Gastroesophageal sphincter (tissue), 4 donors: ENCODE measurements at regions not wholly inside any gene's neighbourhood (a gene's known extent, or its start where the extent isn't known, plus 50 kb on each side); places are given as distances from the start of the nearest gene placed in this dataset.

Source experiments
- ATAC-seq: fragments of 150-250 bp; one replicate; pipeline ENCODE4 v1.9.1; 2016; ENCODE audit warnings: mild to moderate bottlenecking, moderate library complexity
- H3K27ac ChIP-seq, 4 donors: fragments of 200-600 bp; sonication (generic) in 3 of 4; 1 replicate in 3 of 4; 2 replicates in 1 of 4; pipeline ENCODE4 v1.5.1; 2016 to 2019
- H3K27me3 ChIP-seq: fragments of 200-600 bp; sonication (generic); one replicate; pipeline ENCODE4 v1.5.1; 2019
- H3K36me3 ChIP-seq, 2 donors: fragments of 200-600 bp; sonication (generic); one replicate each; pipeline ENCODE4 v1.5.1; 2019; ENCODE audit warnings: control low read depth in 1 of 2
- H3K4me1 ChIP-seq, 3 donors: fragments of 200-600 bp; sonication (generic); 1 replicate in 2 of 3; 2 replicates in 1 of 3; pipeline ENCODE4 v1.5.1; 2016 to 2019; ENCODE audit warnings: control low read depth in 2 of 3
- H3K4me3 ChIP-seq, 2 donors: fragments of 200-600 bp; sonication (generic); one replicate each; pipeline ENCODE4 v1.5.1; 2019; ENCODE audit warnings: mild to moderate bottlenecking in 1 of 2, moderate library complexity in 1 of 2
- H3K9me3 ChIP-seq, 3 donors: fragments of 200-600 bp; sonication (generic); one replicate each; pipeline ENCODE4 v1.5.1; 2017 to 2019; ENCODE audit warnings: control low read depth in 2 of 3
- CTCF ChIP-seq, 4 experiments: fragments of 200-600 bp in 2 of 4; fragments of 450-650 bp in 2 of 4; sonication (generic) in 1 of 4; IDR thresholded peaks; one replicate each; pipeline ENCODE4 v1.5.1; 2017 to 2019; ENCODE audit warnings: antibody characterized with exemption in 4 of 4, mild to moderate bottlenecking in 2 of 4, moderate library complexity in 2 of 4
- EP300 ChIP-seq: sonication (generic); formaldehyde crosslinking; IDR thresholded peaks from one replicate; pipeline ENCODE4 v1.6.1; 2017; ENCODE audit warnings: antibody characterized with exemption, mild to moderate bottlenecking
- POLR2A ChIP-seq, 2 donors: fragments of 450-650 bp; IDR thresholded peaks; one replicate each; pipeline ENCODE4 v1.6.1; 2017; ENCODE audit warnings: antibody characterized with exemption in 2 of 2, mild to moderate bottlenecking in 2 of 2, moderate library complexity in 1 of 2
- POLR2AphosphoS5 ChIP-seq: sonication (generic); formaldehyde crosslinking; IDR thresholded peaks from one replicate; pipeline ENCODE4 v1.6.1; 2017; ENCODE audit warnings: antibody characterized with exemption
- WGBS, 2 donors: methylation state at CpG; one replicate each; pipeline ENCODE4 v1.1.5; 2018; ENCODE audit warnings: low coverage in 1 of 2; 5-methylcytosine and 5-hydroxymethylcytosine counted together

GRCh38 chr2:74756356-74756890 is 77.5 kb upstream of the HK2 start:
- Histone ChIP-seq H3K4me1 (no peaks in the 10 kb centered on the region), H3K9me3 (peaks cover 0 to 17% (median 0%) of the 10 kb centered on the region in 3 donors), H3K36me3 (no peaks in the 10 kb centered on the region), H3K27me3 (no peaks in the 10 kb centered on the region), H3K4me3 (no peak overlapping the region), H3K27ac (no peak overlapping the region)
- no peak for ATAC-seq
- no peak for TF ChIP-seq POLR2A (IDR thresholded peaks at IDR 0.05)
- no peak for TF ChIP-seq CTCF (IDR thresholded peaks at IDR 0.05)
- TF ChIP-seq EP300 = no peak
- TF ChIP-seq POLR2AphosphoS5 = no peak

- H3K36me3 ChIP-seq = no peaks in the 10 kb centered on the region
- no peak overlapping the region for H3K4me3 ChIP-seq
- TF ChIP-seq POLR2AphosphoS5 = no peak
- TF ChIP-seq CTCF (IDR thresholded peaks at IDR 0.05) = no peak
- TF ChIP-seq POLR2A (IDR thresholded peaks at IDR 0.05) = no peak
- TF ChIP-seq EP300 = no peak
- no peaks in the 10 kb centered on the region for H3K27me3 ChIP-seq
- H3K4me1 ChIP-seq = peaks cover 0 to 8% (median 0%) of the 10 kb centered on the region in 3 donors
- ATAC-seq = no peak
- H3K27ac ChIP-seq = no peak overlapping the region
- H3K9me3 ChIP-seq = peaks cover 0 to 17% (median 0%) of the 10 kb centered on the region in 3 donors
Observed at GRCh38 chr2:74759986-74760385, 73.9 kb upstream of the HK2 start.

DNA sequence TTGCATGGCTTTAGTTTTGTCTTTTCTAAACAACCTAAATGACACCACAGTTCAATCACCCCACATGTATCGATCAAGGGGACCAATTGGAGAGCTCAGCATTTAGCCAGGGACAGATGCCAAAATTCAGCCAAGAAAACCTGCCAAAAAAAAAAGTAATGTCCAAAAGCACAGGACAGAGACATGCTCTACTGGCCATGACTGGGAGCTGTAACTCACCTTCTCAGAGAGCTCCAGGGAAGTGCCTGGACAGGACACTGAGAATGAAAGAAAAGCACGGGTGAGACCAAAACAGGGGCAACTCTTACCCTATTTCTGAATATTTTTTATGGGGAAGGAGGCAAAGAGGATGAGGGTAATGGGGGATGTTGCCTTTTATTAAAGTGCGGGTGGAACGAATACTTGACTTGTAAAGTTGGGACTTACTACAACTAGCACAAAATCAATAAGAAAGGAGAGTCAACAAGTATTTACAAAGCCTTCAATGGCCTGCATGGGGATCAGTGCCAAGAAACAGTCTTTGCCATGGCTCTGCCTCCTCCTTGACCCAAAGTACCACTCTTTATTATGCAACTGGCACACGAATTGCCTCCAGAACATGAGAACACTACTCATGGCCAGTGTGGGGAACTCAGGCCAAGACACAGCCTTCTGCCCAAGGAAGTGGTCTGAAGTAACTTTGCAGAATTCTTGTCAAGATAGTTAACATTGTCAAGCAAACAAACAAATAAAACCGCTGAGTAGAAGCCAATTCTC is 72.9 kb upstream of the HK2 start:
- TF ChIP-seq POLR2A (IDR thresholded peaks at IDR 0.05) (no peak), EP300 (no peak), POLR2AphosphoS5 (no peak), CTCF (IDR thresholded peaks at IDR 0.05) (no peak)
- Histone ChIP-seq H3K27ac (no peak overlapping the region), H3K9me3 (peaks cover 0 to 11% (median 0%) of the 10 kb centered on the region in 3 donors), H3K36me3 (no peaks in the 10 kb centered on the region), H3K27me3 (no peaks in the 10 kb centered on the region), H3K4me1 (peaks cover 0 to 8% (median 0%) of the 10 kb centered on the region in 3 donors), H3K4me3 (no peak overlapping the region)
- WGBS, 2 donors = 82 to 91% methylated on average over 5 of the region's 6 CpGs
- ATAC-seq = no peak

GRCh38 chr2:74762789-74763188 is 71.1 kb upstream of the HK2 start:
- ATAC-seq = no peak
- TF ChIP-seq POLR2A (IDR thresholded peaks at IDR 0.05) (no peak), EP300 (no peak), CTCF (IDR thresholded peaks at IDR 0.05) (no peak), POLR2AphosphoS5 (no peak)
- Histone ChIP-seq H3K36me3 (no peaks in the 10 kb centered on the region), H3K4me1 (peaks cover 0 to 13% (median 4%) of the 10 kb centered on the region in 3 donors), H3K9me3 (no peaks in the 10 kb centered on the region), H3K27me3 (no peaks in the 10 kb centered on the region), H3K4me3 (no peak overlapping the region), H3K27ac (no peak overlapping the region)
- 79 to 88% methylated on average over 3 of the region's 3 CpGs for WGBS, 2 donors

- Histone ChIP-seq H3K9me3 (no peaks in the 10 kb centered on the region), H3K4me3 (no peak overlapping the region), H3K27ac (no peak overlapping the region), H3K27me3 (no peaks in the 10 kb centered on the region), H3K4me1 (peaks cover 0 to 25% (median 5%) of the 10 kb centered on the region in 3 donors), H3K36me3 (no peaks in the 10 kb centered on the region)
- no peak for TF ChIP-seq POLR2AphosphoS5
- TF ChIP-seq CTCF (IDR thresholded peaks at IDR 0.05) = no peak
- no peak for TF ChIP-seq EP300
- TF ChIP-seq POLR2A (IDR thresholded peaks at IDR 0.05) = no peak
- ATAC-seq = peak; percentile 27
Observed at GRCh38 chr2:74763962-74764428, 69.9 kb upstream of the HK2 start.
